ENCODE measurements at regions not wholly inside any gene's neighbourhood (a gene's known extent, or its start where the extent isn't known, plus 50 kb on each side); places are given as distances from the start of the nearest gene placed in this dataset.

- DNase-seq (ENCODE audit: low read depth) = no peak
- TF ChIP-seq CTCF (conservative IDR thresholded peaks at IDR 0.05; ENCODE audit: low read length) = no peak
These were observed 152.3 kb upstream of the ANXA10 start for GRCh38 chr4:167939863-167940616.

GRCh38 chr4:167943872-167944505 is 148.3 kb upstream of the ANXA10 start:
- no peak for TF ChIP-seq CTCF (conservative IDR thresholded peaks at IDR 0.05; ENCODE audit: low read length)
- DNase-seq (ENCODE audit: low read depth) = no peak
- H3K4me3 ChIP-seq (ENCODE audit: low read length) = no peak overlapping the region

More at GRCh38 chr4:167939863-167940616, 152.3 kb upstream of the ANXA10 start:
- no peak overlapping the region for H3K4me3 ChIP-seq (ENCODE audit: low read length)

- no peak for DNase-seq (ENCODE audit: low read depth)
- H3K4me3 ChIP-seq (ENCODE audit: low read length) = no peak overlapping the region
- TF ChIP-seq CTCF (conservative IDR thresholded peaks at IDR 0.05; ENCODE audit: low read length) = no peak
These were observed 147.6 kb upstream of the ANXA10 start for GRCh38 chr4:167944721-167945120.

GRCh38 chr4:167955006-167955405 is 137.3 kb upstream of the ANXA10 start:
- no peak overlapping the region for H3K4me3 ChIP-seq (ENCODE audit: low read length)
- no peak for TF ChIP-seq CTCF (conservative IDR thresholded peaks at IDR 0.05; ENCODE audit: low read length)
- no peak for DNase-seq (ENCODE audit: low read depth)

GRCh38 chr4:167956676-167957075 is 135.7 kb upstream of the ANXA10 start:
- DNase-seq (ENCODE audit: low read depth) = no peak
- TF ChIP-seq CTCF (conservative IDR thresholded peaks at IDR 0.05; ENCODE audit: low read length) = no peak
- no peak overlapping the region for H3K4me3 ChIP-seq (ENCODE audit: low read length)

GRCh38 chr4:167964766-167965373 is 127.5 kb upstream of the ANXA10 start:
- no peak for DNase-seq (ENCODE audit: low read depth)
- no peak for TF ChIP-seq CTCF (conservative IDR thresholded peaks at IDR 0.05; ENCODE audit: low read length)

More at GRCh38 chr4:167964766-167965373, 127.5 kb upstream of the ANXA10 start:
- no peak overlapping the region for H3K4me3 ChIP-seq (ENCODE audit: low read length)
